NOMO-1 treated with dmso at 0.1 percent for 144 hours (cell line): ENCODE measurements at regions not wholly inside any gene's neighbourhood (a gene's known extent, or its start where the extent isn't known, plus 50 kb on each side); places are given as distances from the start of the nearest gene placed in this dataset.
"Not testable (repeated sequence)": the region's sequence is repeated elsewhere in the genome, so short reads cannot be mapped to it uniquely, and the experiment has no call there.

Experiments used
- DNase-seq: peaks from one replicate; lab custom pipeline; 2025; ENCODE audit not compliant: unreplicated experiment; lab: John Stamatoyannopoulos, UW

DNA sequence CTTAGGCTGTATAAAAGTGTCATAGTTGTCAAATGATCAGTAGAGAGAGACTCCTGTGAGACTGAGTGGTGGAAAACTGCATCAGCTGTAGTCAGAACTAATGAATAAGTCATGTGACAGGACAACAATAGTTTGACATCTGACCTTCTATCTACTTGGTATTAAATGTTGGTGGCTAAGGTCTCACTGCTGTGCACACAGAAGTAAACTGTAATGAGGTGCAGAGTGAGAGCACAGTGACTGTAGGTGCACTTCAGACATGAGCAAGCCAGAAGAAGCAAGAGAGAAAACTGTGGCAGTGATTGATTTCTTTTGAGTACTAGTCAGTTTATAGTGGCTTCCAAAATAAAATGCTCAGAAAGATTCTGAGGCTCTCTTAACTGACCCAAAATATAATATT, 803.6 kb downstream of the RAPGEF2 start:
- DNase-seq, result no peak

DNA sequence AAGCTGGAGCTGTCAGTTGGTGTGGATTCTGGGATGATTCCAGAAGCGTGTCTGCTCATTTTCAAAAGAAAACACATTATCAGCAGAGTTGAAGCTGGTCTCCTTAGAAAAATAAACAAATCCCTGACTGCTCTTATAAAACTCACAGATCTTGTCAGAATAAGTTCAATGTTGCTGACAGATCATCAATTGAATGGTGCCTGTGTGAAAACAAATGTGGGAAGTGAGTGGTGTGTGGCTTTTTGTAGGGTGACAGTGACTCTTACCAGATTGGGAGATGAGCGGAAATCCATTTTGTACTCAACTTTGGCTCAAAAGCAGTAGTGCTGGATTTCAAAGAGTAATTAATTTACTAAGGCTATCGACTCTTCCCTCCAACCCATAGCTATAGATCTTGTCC, 807.8 kb downstream of the RAPGEF2 start:
- DNase-seq, result no peak

DNA sequence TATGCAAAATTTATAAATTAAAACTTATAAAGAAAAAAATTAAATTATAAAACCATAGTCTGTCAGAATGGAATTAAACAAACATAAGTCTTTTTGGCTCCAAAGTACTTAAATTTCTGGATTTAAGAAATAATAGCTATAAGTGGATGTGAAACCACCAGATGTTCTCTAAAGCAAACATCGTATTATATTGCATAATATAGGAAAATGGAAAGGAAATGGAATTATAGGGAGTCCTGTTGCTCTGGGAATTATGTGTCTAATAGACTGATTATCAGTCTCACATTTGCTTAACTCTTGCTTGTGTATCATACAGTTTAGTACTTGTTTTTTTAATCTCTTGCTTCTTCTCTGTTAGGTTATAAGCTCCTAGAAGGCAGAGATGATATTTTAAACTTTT, 819.2 kb downstream of the RAPGEF2 start:
- no peak for DNase-seq

DNA sequence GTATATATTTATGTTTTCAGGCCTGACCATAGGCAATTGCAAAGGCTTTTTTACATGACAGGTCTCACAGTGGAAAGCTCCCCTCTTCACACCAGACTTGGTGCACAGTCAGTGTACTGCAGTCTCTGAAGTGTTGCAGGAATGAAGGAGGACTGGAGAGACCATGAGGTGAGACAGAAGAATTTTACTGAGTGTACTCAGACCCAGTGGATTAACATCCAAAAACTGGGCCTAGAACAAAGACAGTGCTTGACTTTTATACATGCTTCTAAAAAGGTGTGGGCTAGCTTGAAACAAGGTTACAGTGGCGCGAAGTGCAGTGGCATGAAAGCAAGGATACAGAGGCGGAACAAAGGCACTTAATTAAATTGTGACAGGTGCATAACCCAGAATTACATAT, 822.9 kb downstream of the RAPGEF2 start:
- no peak for DNase-seq

DNA sequence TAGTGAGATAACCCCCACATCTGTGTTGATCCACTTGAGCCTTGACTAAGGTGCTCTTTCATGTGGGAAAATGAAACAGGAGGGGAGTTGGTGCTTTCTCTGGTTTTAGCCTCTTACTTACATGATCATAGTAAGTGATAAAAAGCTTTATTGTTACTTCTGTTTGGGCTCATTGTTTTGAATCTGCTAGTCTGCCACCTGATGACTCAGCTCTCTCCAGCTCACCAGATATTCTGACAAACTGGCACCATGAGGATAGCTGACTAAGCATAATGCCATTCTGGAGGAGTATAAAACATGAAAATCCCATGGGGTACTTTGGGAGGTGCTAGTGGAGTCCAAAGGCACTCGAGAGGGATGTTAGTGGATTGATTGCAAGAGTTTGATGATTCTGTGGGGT, 824.0 kb downstream of the RAPGEF2 start:
- no peak for DNase-seq

DNA sequence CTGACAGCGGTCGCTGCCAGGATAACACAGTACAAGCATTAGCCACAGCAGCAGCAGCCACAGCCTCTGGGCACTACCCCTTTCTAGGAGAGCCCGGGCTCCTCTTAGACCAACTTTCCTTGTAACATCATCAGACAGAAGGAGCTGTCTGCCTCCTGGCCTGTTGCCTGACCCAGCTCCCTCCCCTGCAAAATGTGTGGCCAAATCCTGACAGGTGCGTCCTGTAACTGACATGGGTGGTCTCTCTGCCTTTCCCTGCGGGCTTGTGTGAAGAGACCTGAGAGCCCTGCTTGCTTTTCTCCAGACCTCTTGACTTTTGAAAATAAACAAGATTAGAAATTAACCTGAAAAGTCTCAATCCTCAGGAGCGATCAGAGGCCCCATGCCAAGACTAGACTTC, 824.9 kb downstream of the RAPGEF2 start:
- no peak for DNase-seq

DNA sequence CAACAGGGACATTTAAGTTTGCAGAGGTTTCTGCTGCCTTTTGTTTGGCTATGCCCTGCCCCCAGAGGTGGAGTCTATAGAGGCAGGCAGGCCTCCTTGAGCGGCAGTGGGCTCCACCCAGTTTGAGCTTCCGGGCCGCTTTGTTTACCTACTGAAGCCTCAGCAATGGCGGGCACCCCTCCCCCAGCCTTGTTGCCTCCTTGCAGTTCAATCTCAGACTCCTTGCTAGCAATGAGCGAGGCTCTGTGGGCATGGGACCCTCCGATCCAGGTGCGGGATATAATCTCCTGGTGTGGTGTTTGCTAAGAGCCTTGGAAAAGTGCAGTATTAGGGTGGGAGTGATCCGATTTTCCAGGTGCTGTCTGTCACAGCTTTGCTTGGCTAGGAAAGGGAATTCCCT, 831.7 kb downstream of the RAPGEF2 start:
- DNase-seq, result not testable (repeated sequence)

DNA sequence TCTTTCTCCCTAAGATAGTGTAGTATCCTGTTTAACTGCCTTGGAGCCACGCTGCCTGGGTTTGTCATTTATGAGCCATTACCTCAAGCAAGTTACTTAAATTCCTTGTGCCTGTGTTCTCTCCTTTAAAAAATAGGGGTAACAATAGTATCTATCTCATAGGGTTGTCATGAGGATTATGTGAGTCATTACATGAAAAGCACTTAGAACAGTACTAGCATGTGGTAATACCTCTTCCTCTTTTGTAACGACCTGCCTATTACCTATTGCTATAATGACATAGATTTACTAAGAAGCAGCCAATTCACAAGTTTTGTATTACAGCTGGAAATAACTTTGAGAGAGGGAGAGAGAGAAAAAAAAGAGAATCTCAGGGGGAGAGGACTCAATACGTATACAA, 834.7 kb downstream of the RAPGEF2 start:
- peak; percentile 6 for DNase-seq

DNA sequence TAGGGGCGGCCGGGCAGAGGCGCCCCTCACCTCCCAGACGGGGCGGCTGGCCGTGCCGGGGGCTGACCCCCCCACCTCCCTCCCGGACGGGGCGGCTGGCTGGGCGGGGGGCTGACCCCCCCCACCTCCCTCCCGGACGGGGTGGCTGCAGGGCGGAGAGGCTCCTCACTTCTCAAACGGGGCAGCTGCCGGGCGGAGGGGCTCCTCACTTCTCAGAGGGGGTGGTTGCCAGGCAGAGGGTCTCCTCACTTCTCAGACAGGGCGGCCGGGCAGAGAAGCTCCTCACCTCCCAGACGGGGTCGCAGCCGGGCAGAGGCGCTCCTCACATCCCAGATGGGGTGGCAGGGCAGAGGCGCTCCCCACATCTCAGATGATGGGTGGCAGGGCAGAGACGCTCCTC, 836.8 kb downstream of the RAPGEF2 start:
- DNase-seq, result not testable (repeated sequence)

DNA sequence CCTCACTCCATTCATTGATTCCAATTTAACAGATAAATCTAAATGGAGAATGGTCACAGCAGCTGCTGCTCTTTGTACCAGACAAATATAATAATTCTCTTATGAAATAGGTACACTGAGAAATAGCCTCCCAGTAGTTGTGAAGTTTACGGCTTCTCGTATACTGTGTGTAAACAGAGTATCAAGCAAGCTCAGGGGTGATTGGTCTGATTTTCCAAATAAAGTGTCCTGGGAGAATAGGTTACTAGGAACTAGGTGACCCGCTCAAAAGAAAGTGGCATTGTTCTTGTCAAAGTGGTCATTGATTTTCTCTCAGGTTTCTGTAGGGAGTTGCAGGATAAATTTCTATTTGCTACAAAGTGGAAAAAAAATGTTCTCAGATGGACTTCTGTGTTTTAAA, 838.2 kb downstream of the RAPGEF2 start:
- no peak for DNase-seq

DNA sequence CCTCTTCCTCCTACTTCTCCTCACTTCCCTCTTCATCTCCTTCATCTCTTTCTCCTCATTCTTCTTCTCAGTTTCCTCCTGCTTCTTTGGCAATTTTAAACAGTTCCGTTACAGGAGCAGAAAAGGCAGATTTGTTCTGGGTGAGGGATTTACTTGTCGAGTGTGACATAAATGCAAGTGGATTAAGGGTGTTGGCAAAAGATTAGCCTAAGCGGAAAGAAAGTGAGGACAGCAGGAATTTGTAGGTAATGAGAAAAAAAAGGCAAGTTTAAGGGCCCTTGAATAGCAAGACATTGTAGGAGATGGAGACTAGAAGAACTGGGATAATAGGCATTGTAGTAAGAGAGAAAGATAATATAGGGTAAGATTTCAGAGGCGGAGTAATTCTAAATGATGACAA, 841.6 kb downstream of the RAPGEF2 start:
- no peak for DNase-seq

DNA sequence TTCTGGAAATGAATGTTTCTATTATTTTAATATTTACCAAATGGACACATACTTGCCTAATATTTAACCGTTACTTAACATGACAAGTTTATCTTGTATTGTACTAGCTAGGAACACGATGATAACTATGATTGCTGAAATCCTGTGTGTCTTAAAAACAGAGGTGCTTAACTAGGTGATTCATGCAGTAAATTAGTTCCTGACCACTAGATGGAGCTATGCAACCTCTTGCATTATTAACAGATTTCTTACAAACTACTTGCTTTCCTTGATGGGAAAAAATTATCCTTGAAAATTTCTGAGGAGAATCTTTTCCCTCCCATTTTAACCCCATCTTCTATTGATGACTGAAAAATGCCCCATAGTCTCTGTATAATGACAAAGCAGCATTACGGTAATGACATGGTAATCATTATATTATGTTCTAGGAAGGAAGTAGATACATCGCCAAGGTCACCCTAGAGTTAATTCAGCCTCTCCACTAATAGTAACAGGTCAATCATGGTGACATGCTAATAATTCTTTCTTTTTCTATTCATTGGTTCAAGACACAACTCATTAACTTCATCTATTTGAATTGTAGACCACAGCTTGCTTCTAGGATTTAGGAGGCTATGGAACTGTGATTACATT, 844.2 kb downstream of the RAPGEF2 start:
- DNase-seq, result no peak

DNA sequence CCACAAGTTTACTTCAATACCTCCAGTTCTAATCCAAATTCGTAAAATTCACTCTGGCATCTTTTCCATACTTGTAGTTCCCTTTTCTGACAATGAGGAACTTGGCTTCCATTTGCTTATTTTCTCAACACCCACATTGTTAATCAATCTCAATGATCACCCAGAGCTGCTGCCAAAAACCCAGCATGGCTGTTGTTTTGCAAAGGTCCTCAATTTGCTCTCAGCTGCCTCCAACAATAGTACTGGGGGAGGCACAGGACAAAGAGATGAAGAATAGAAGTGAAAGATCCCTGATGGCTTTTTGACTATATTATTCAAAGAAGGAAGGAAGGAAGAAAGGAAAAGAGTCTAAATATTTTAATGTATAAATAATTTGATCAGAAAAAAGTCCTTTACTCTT, 847.8 kb downstream of the RAPGEF2 start:
- no peak for DNase-seq

DNA sequence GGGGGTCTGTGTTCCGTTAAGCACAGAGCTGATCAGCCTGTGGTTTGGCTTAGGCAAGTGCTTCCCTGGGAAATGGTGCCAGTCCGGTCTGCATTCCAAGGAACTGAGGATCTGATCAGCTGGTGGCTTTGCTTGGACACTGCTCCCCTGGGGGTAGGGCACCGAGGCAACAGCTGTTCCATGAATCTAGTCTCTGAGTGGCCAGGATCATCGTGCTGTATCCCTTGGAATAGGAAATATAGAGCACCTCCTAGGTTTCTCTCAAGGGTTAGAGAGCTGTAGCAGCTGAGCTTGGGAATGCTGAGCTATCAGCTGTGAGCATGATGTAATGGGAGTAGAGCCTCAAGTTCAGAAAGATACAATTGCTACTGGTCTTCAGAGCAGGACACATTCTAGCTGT, 863.9 kb downstream of the RAPGEF2 start:
- no peak for DNase-seq

DNA sequence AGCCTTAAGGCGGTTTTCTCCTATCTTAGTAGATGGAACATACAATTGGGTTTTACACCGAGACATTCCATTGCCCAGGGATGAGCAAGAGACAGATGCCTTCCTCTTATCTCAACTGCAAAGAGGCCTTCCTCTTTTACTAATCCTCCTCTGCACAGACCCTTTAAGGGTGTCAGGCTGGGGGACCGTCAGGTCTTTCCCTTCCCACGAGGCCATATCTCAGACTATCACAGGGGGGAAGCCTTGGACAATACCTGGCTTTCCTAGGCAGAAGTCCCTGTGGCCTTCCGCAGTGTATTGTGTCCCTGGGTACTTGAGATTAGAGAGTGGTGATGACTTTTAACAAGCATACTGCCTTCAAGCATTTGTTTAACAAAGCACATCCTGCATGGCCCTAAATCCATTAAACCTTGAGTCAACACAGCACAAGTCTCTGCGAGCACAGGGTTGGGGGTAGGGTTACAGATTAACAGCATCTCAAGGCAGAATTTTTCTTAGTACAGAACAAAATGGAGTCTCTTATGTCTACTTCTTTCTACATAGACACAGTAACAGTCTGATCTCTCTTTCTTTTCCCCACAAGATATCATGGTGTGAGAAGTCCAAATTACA, 874.1 kb downstream of the RAPGEF2 start:
- not testable (repeated sequence) for DNase-seq

DNA sequence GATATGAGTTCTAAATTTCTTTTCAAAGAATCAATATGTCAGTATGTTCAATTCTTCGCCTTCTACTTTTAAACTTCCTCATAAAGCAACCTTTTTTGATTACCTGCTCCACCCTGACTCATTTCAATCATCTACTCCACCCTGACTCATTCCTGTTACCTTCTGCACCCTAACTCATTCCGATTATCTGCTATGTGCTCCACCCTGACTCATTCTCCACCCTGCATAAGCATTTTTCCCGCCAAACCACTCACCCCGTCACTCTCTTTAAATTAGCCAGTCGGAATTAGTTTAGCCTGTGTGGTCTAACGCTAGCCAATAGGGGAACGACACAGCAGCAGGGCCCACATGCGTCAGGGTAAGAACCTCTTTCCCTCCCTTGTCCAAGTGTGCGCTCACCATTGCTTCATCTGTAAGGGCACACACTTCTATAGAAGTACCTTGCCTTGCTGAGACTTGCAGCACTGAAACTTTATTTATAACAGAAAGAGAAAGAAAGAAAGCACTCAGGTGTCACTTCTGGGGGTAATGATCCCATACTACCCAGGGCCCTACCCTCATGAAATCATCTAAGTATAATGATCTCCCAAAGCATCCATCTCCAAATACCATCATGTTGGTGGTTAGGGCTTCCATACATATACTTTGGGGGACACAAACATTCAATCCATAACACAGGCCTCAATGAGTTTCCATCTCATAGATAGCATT, 875.2 kb downstream of the RAPGEF2 start:
- DNase-seq, result no peak

DNA sequence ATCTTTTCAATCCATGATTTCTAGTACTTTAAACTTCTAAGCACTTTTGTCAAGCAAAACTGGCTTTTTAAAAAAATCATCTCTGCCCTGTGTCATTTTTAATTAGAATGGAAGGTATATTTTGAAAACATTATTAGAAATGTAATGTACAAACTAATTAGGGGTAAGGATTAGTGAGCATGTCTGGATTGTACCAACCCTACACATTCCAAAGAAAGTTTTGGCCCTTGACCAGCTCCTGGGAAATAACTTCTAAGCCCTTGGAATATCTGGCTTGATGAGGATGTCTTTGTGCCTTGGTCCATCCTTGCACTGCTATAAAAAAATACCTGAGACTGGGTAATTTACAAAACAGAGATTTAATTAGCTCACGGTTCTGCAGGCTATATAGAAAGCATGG, 876.5 kb downstream of the RAPGEF2 start:
- no peak for DNase-seq

DNA sequence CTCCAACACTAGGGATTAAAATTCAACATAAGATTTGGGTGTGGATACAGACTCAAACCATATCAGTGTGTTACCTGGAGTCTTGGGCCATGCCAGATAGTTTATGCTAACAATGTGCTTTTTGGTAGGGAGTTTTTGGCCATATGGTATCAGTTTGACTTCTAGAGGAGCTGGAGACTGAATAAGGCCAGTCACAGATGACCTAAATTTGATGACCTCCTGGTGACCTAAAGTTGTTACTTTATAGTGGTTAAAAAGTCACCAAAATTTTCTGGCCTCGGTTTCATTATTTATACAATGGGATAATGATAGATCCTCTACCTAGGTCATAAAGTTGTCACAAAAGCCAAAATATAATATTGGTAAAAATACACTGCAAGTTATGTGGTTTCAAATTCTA, 877.1 kb downstream of the RAPGEF2 start:
- no peak for DNase-seq

DNA sequence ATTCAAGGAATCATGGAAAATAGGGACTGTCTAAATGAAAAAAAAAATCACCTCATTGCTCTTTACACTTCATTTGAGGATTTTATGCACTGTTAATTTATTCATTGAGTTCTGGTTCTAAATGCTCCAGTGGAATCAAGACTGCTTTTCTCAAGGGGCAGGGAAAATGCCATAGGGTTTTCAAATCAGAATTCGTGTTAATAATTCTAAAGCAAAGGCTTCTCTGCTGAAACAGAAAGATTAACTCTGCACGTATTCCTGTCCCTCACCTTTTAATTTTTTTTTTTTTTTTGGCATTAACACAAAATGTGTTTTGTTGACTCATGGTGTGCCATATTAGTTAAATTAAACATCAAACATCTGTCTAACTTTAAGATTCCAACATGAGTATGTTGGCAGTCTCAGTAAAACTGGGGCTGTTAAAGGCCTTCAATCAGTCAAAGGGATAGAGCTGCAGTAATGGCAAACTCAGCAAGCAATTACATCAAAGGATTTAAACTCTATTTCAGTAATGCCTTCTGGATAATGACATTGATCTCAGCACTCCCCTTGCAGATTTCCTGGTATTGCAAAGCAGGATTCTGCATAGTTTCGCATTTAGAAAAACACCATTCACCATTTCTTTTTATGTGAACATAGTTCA, 878.1 kb downstream of the RAPGEF2 start:
- DNase-seq, result no peak

DNA sequence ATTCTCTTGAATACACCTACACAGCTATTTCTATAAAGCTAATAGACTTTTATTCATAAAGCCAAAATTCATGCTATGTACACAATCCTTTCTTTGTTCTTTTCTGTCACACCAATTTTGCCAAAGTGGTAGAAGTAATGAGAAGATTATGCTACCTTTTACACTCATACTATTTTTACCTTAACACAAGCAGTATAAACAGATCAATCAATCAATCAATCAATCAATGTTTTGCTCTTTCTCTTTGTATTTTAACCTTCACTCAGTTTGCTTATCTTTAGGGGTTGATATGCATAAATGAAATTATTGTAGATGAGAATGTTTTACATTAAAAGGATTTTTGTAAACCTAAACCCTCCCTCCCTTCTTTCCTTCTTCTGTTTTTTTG, 878.6 kb downstream of the RAPGEF2 start:
- DNase-seq, result no peak

DNA sequence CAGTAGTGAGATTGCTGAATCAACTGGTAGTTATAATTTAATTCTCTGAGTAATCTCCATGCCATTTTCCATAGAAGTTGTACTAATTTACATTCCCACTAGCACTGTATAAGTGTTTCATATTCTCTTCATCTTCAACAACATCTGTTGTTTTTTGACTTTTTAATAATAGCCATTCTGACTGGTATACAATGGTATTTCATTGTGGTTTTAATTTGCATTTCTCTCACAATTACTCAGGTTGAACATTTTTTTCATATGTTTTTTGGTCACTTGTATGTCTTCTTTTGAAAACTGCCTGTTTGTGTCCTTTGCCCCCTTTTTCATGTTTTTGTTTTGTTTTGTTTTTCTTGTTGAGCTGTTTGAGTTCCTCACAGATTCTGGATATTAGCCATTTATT, 880.2 kb downstream of the RAPGEF2 start:
- DNase-seq, result no peak
